HG03103 (cell line): ENCODE measurements at regions not wholly inside any gene's neighbourhood (a gene's known extent, or its start where the extent isn't known, plus 50 kb on each side); places are given as distances from the start of the nearest gene placed in this dataset.
"Not testable (repeated sequence)": the region's sequence is repeated elsewhere in the genome, so short reads cannot be mapped to it uniquely, and the experiment has no call there.

Experiments used
- ATAC-seq: cut with Tn5 transposase; IDR thresholded peaks from one replicate; pipeline ENCODE4 v1.9.1; 2021; ENCODE audit warnings: low read depth; ENCODE audit not compliant: unreplicated experiment

- not testable (repeated sequence) for ATAC-seq
Observed at GRCh38 chr7:55743454-55743717, 119.2 kb downstream of the SEPTIN14 start.

GRCh38 chr7:55742651-55743453, 119.7 kb downstream of the SEPTIN14 start:
- not testable (repeated sequence) for ATAC-seq

- ATAC-seq: not testable (repeated sequence)
Observed at GRCh38 chr7:55741721-55742631, 120.6 kb downstream of the SEPTIN14 start.

- not testable (repeated sequence) for ATAC-seq
Observed at GRCh38 chr7:55740633-55741250, 121.8 kb downstream of the SEPTIN14 start.

GRCh38 chr7:55740053-55740452, 122.5 kb downstream of the SEPTIN14 start:
- ATAC-seq: not testable (repeated sequence)

GRCh38 chr7:55736641-55737221, 125.8 kb downstream of the SEPTIN14 start:
- ATAC-seq: not testable (repeated sequence)

GRCh38 chr7:55733241-55734140, 129.1 kb downstream of the SEPTIN14 start:
- ATAC-seq: no peak

- no peak for ATAC-seq
Observed at GRCh38 chr7:55731931-55732330, 130.6 kb downstream of the SEPTIN14 start.

GRCh38 chr7:55730197-55730596, 132.4 kb downstream of the SEPTIN14 start:
- ATAC-seq: no peak

- no peak for ATAC-seq
Observed at GRCh38 chr7:55723621-55723941, 139.0 kb downstream of the SEPTIN14 start.

- ATAC-seq: peak; percentile 99
Observed at GRCh38 chr7:55722874-55723620, 139.5 kb downstream of the SEPTIN14 start.

GRCh38 chr7:55721004-55721403, 141.5 kb downstream of the SEPTIN14 start:
- ATAC-seq: not testable (repeated sequence)

GRCh38 chr7:55715247-55715867, 143.1 kb upstream of the VOPP1 start:
- not testable (repeated sequence) for ATAC-seq

- ATAC-seq: not testable (repeated sequence)
Observed at GRCh38 chr7:55714370-55714769, 142.1 kb upstream of the VOPP1 start.

GRCh38 chr7:55710312-55710711, 138.0 kb upstream of the VOPP1 start:
- ATAC-seq: not testable (repeated sequence)

- not testable (repeated sequence) for ATAC-seq
Observed at GRCh38 chr7:55708028-55708427, 135.7 kb upstream of the VOPP1 start.

- not testable (repeated sequence) for ATAC-seq
Observed at GRCh38 chr7:55707410-55707809, 135.1 kb upstream of the VOPP1 start.

- ATAC-seq: not testable (repeated sequence)
Observed at GRCh38 chr7:55706451-55707195, 134.3 kb upstream of the VOPP1 start.
